Suprapubic skin (tissue), 4 donors: ENCODE measurements at regions not wholly inside any gene's neighbourhood (a gene's known extent, or its start where the extent isn't known, plus 50 kb on each side); places are given as distances from the start of the nearest gene placed in this dataset.

ENCODE experiments used
- CTCF ChIP-seq, 2 donors: fragments of 200-600 bp in 1 of 2; fragments of 450-650 bp in 1 of 2; sonication (generic) in 1 of 2; IDR thresholded peaks; one replicate each; pipeline ENCODE4 v1.5.1; 2016 to 2019; ENCODE audit warnings: antibody characterized with exemption in 2 of 2, mild to moderate bottlenecking in 1 of 2, moderate library complexity in 1 of 2
- EP300 ChIP-seq: sonication (generic); formaldehyde crosslinking; IDR thresholded peaks from one replicate; pipeline ENCODE4 v1.6.1; 2017; ENCODE audit warnings: antibody characterized with exemption
- POLR2A ChIP-seq, 2 donors: fragments of 450-650 bp; IDR thresholded peaks; one replicate each; pipeline ENCODE4 v1.6.1; 2017; ENCODE audit warnings: antibody characterized with exemption in 2 of 2, mild to moderate bottlenecking in 2 of 2, moderate library complexity in 2 of 2
- POLR2AphosphoS5 ChIP-seq, 3 donors: sonication (generic); formaldehyde crosslinking; IDR thresholded peaks; one replicate each; pipeline ENCODE4 v1.6.1; 2017; ENCODE audit warnings: antibody characterized with exemption in 3 of 3

- no peak for TF ChIP-seq POLR2A (IDR thresholded peaks at IDR 0.05)
- TF ChIP-seq CTCF (IDR thresholded peaks at IDR 0.05) = no peak
- TF ChIP-seq EP300 = no peak
- TF ChIP-seq POLR2AphosphoS5 (IDR thresholded peaks at IDR 0.05) = no peak
Measured at GRCh38 chr2:19576411-19576810, 218.0 kb upstream of the OSR1 start.
